ENCODE measurements at regions not wholly inside any gene's neighbourhood (a gene's known extent, or its start where the extent isn't known, plus 50 kb on each side); places are given as distances from the start of the nearest gene placed in this dataset.

GRCh38 chrX:39465906-39466305 is 631.9 kb downstream of the BCOR start:
- Histone ChIP-seq H2AFZ (ENCODE audit: low read depth, low read length) (no peak overlapping the region), H3K9ac (ENCODE audit: low read length) (no peak overlapping the region), H3K27me3 (ENCODE audit: low read depth, low read length) (peaks cover 8% of the 10 kb centered on the region; the same call in 1 of the 2 replicates), H3K36me3 (replicated peaks; ENCODE audit: low read depth, low read length) (no peaks in the 10 kb centered on the region), H3K79me2 (ENCODE audit: low read length) (no peaks in the 10 kb centered on the region), H3K4me3 (ENCODE audit: low read length) (no peak overlapping the region), H4K20me1 (ENCODE audit: insufficient read depth, low read length) (no peaks in the 10 kb centered on the region), H3K27ac (ENCODE audit: low read length) (no peak overlapping the region), H3K4me2 (ENCODE audit: low read length) (no peak overlapping the region), H3K9me3 (ENCODE audit: insufficient read depth, low read length) (no peaks in the 10 kb centered on the region), H3K4me1 (ENCODE audit: low read length) (no peaks in the 10 kb centered on the region)
- TF ChIP-seq, protein P1, sequence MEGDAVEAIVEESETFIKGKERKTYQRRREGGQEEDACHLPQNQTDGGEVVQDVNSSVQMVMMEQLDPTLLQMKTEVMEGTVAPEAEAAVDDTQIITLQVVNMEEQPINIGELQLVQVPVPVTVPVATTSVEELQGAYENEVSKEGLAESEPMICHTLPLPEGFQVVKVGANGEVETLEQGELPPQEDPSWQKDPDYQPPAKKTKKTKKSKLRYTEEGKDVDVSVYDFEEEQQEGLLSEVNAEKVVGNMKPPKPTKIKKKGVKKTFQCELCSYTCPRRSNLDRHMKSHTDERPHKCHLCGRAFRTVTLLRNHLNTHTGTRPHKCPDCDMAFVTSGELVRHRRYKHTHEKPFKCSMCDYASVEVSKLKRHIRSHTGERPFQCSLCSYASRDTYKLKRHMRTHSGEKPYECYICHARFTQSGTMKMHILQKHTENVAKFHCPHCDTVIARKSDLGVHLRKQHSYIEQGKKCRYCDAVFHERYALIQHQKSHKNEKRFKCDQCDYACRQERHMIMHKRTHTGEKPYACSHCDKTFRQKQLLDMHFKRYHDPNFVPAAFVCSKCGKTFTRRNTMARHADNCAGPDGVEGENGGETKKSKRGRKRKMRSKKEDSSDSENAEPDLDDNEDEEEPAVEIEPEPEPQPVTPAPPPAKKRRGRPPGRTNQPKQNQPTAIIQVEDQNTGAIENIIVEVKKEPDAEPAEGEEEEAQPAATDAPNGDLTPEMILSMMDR (IDR thresholded peaks at IDR 0.05; ENCODE audit: low read depth, low read length), result no peak
- TF ChIP-seq EZH2phosphoT487 (IDR thresholded peaks at IDR 0.05; ENCODE audit: low read depth), result no peak

DNA sequence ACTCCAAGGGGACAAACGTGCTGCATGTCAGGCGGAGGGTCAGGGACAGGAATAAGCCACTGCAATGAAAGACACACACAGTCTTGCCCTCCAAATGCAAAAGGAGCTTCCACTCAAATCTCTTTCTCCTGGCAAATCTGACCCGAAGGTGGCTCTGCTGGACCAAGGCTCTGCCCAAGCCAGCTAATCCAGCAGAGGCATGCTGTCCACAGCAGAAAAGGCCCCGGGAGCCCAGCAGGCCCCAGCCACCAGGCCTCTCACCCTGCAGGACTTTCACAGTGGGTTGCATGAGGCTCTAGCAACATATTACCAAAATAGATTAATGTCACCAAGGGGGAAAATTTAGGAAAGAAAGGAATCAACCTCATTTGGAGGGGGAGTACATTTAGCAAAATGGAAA is 628.6 kb downstream of the BCOR start:
- no peaks in the 10 kb centered on the region for H3K4me1 ChIP-seq (ENCODE audit: low read length)

GRCh38 chrX:39470588-39471407 is 627.0 kb downstream of the BCOR start:
- Histone ChIP-seq H3K27me3 (ENCODE audit: low read depth, low read length) (no peaks in the 10 kb centered on the region), H3K4me3 (ENCODE audit: low read length) (no peak overlapping the region), H3K36me3 (replicated peaks; ENCODE audit: low read depth, low read length) (no peaks in the 10 kb centered on the region), H3K4me2 (ENCODE audit: low read length) (no peak overlapping the region), H3K9me3 (ENCODE audit: insufficient read depth, low read length) (no peaks in the 10 kb centered on the region), H3K4me1 (ENCODE audit: low read length) (no peaks in the 10 kb centered on the region), H4K20me1 (ENCODE audit: insufficient read depth, low read length) (no peaks in the 10 kb centered on the region), H2AFZ (ENCODE audit: low read depth, low read length) (no peak overlapping the region), H3K9ac (ENCODE audit: low read length) (no peak overlapping the region), H3K27ac (ENCODE audit: low read length) (no peak overlapping the region), H3K79me2 (ENCODE audit: low read length) (no peaks in the 10 kb centered on the region)
- no peak for TF ChIP-seq EZH2phosphoT487 (IDR thresholded peaks at IDR 0.05; ENCODE audit: low read depth)
- TF ChIP-seq, protein P1 (IDR thresholded peaks at IDR 0.05; ENCODE audit: low read depth, low read length), result no peak

More for the DNA sequence above, 628.6 kb downstream of the BCOR start:
- Histone ChIP-seq H3K27ac (ENCODE audit: low read length) (no peak overlapping the region), H3K4me2 (ENCODE audit: low read length) (no peak overlapping the region), H3K36me3 (replicated peaks; ENCODE audit: low read depth, low read length) (no peaks in the 10 kb centered on the region), H3K4me3 (ENCODE audit: low read length) (no peak overlapping the region), H3K79me2 (ENCODE audit: low read length) (no peaks in the 10 kb centered on the region), H3K9ac (ENCODE audit: low read length) (no peak overlapping the region), H2AFZ (ENCODE audit: low read depth, low read length) (no peak overlapping the region), H3K27me3 (ENCODE audit: low read depth, low read length) (no peaks in the 10 kb centered on the region; the same call in 1 of the 2 replicates), H4K20me1 (ENCODE audit: insufficient read depth, low read length) (no peaks in the 10 kb centered on the region), H3K9me3 (ENCODE audit: insufficient read depth, low read length) (no peaks in the 10 kb centered on the region)
- TF ChIP-seq EZH2phosphoT487 (IDR thresholded peaks at IDR 0.05; ENCODE audit: low read depth), result no peak
- TF ChIP-seq, protein P1 (IDR thresholded peaks at IDR 0.05; ENCODE audit: low read depth, low read length), result no peak

- TF ChIP-seq EZH2phosphoT487 (IDR thresholded peaks at IDR 0.05; ENCODE audit: low read depth), result no peak
- TF ChIP-seq, protein P1 (IDR thresholded peaks at IDR 0.05; ENCODE audit: low read depth, low read length), result no peak
- H3K79me2 ChIP-seq (ENCODE audit: low read length), result no peaks in the 10 kb centered on the region
- H3K27me3 ChIP-seq (ENCODE audit: low read depth, low read length), result no peaks in the 10 kb centered on the region
- H3K4me1 ChIP-seq (ENCODE audit: low read length), result no peaks in the 10 kb centered on the region
- H2AFZ ChIP-seq (ENCODE audit: low read depth, low read length), result no peak overlapping the region
- H4K20me1 ChIP-seq (ENCODE audit: insufficient read depth, low read length), result no peaks in the 10 kb centered on the region
- no peak overlapping the region for H3K4me2 ChIP-seq (ENCODE audit: low read length)
- no peak overlapping the region for H3K27ac ChIP-seq (ENCODE audit: low read length)
- H3K4me3 ChIP-seq (ENCODE audit: low read length), result no peak overlapping the region
- H3K9ac ChIP-seq (ENCODE audit: low read length), result no peak overlapping the region
- H3K9me3 ChIP-seq (ENCODE audit: insufficient read depth, low read length), result no peaks in the 10 kb centered on the region
- H3K36me3 ChIP-seq (replicated peaks; ENCODE audit: low read depth, low read length), result no peaks in the 10 kb centered on the region
Measured at GRCh38 chrX:39472161-39472560, 625.6 kb downstream of the BCOR start.

Data from OCI-LY3 (cell line).